A549 (cell line): ENCODE measurements at regions not wholly inside any gene's neighbourhood (a gene's known extent, or its start where the extent isn't known, plus 50 kb on each side); places are given as distances from the start of the nearest gene placed in this dataset.

Experiments
- CBX8 ChIP-seq: fragments of 200-600 bp; sonication (generic); IDR thresholded peaks from 2 replicates; pipeline ENCODE4 v1.6.1; 2016
- CEBPB ChIP-seq, 2 experiments: fragments of >200 bp in 1 of 2; sonication (Bioruptor Twin) in 1 of 2; formaldehyde crosslinking in 1 of 2; IDR thresholded peaks; 2 replicates each; pipeline ENCODE4 v1.6.1; 2012 to 2016
- EP300 ChIP-seq, 2 experiments: fragments of >200 bp; sonication (Bioruptor Twin); formaldehyde crosslinking; IDR thresholded peaks; 2 replicates in 1 of 2; 3 replicates in 1 of 2; pipeline ENCODE4 v1.6.1; 2016 to 2017
- HDAC2 ChIP-seq: fragments of 200-600 bp; sonication (generic); IDR thresholded peaks from 2 replicates; pipeline ENCODE4 v1.6.1; 2016
- JUN ChIP-seq, 2 experiments: fragments of >200 bp; sonication (Bioruptor Twin); formaldehyde crosslinking; IDR thresholded peaks; 2 replicates in 1 of 2; 3 replicates in 1 of 2; pipeline ENCODE4 v1.6.1; 2016 to 2017
- NR3C1 ChIP-seq: fragments of >200 bp; sonication (Bioruptor Twin); formaldehyde crosslinking; IDR thresholded peaks from 3 replicates; pipeline ENCODE4 v1.6.1; 2017
- POLR2AphosphoS2 ChIP-seq: conservative IDR thresholded peaks from 2 replicates; pipeline ENCODE4 v1.6.1; 2012; ENCODE audit warnings: low read length, improper control_type of control experiment, inconsistent platforms
- TP53 ChIP-seq: fragments of 250-450 bp; sonication (Bioruptor Pico); IDR thresholded peaks from 2 replicates; pipeline ENCODE4 v1.5.0; 2021; ENCODE audit warnings: mild to moderate bottlenecking, moderate library complexity
- TF ChIP-seq, protein P1 (sequence below): fragments of >200 bp; sonication (Bioruptor Twin); formaldehyde crosslinking; IDR thresholded peaks from 3 replicates; pipeline ENCODE4 v1.5.1; 2016
- TF ChIP-seq, protein P2 (sequence below): fragments of 200-600 bp; sonication (generic); IDR thresholded peaks from 2 replicates; pipeline ENCODE4 v1.6.1; 2016; ENCODE audit warnings: antibody characterized with exemption, mild to moderate bottlenecking, moderate library complexity

DNA sequence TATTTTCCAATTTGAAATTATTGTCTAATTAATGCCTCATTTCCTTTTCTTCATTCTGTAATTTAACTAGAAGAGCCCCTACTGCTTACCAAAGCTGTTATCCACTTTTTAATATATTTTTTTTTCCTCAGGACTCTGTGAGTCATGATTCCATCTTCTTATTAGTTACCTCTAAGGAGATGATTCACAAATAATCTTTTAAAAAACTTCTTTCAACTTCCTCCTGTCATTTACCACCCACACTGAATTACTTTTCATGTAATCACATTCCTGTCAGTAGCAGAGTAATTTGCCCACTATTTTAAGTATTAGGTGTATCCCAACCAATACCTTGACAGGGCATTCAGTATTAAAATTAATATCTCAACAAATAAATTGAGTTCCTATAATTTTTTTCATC, 470.9 kb upstream of the ADGRL3 start:
- TF ChIP-seq JUN (IDR thresholded peaks at IDR 0.05) (no peak), HDAC2 (no peak), CBX8 (no peak), EP300 (IDR thresholded peaks at IDR 0.05) (no peak), TP53 (CRISPR knock-in tag) (no peak), CEBPB (IDR thresholded peaks at IDR 0.05) (no peak), POLR2AphosphoS2 (no peak), NR3C1 (no peak)
- TF ChIP-seq, protein P1, sequence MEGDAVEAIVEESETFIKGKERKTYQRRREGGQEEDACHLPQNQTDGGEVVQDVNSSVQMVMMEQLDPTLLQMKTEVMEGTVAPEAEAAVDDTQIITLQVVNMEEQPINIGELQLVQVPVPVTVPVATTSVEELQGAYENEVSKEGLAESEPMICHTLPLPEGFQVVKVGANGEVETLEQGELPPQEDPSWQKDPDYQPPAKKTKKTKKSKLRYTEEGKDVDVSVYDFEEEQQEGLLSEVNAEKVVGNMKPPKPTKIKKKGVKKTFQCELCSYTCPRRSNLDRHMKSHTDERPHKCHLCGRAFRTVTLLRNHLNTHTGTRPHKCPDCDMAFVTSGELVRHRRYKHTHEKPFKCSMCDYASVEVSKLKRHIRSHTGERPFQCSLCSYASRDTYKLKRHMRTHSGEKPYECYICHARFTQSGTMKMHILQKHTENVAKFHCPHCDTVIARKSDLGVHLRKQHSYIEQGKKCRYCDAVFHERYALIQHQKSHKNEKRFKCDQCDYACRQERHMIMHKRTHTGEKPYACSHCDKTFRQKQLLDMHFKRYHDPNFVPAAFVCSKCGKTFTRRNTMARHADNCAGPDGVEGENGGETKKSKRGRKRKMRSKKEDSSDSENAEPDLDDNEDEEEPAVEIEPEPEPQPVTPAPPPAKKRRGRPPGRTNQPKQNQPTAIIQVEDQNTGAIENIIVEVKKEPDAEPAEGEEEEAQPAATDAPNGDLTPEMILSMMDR: no peak
- TF ChIP-seq, protein P2, sequence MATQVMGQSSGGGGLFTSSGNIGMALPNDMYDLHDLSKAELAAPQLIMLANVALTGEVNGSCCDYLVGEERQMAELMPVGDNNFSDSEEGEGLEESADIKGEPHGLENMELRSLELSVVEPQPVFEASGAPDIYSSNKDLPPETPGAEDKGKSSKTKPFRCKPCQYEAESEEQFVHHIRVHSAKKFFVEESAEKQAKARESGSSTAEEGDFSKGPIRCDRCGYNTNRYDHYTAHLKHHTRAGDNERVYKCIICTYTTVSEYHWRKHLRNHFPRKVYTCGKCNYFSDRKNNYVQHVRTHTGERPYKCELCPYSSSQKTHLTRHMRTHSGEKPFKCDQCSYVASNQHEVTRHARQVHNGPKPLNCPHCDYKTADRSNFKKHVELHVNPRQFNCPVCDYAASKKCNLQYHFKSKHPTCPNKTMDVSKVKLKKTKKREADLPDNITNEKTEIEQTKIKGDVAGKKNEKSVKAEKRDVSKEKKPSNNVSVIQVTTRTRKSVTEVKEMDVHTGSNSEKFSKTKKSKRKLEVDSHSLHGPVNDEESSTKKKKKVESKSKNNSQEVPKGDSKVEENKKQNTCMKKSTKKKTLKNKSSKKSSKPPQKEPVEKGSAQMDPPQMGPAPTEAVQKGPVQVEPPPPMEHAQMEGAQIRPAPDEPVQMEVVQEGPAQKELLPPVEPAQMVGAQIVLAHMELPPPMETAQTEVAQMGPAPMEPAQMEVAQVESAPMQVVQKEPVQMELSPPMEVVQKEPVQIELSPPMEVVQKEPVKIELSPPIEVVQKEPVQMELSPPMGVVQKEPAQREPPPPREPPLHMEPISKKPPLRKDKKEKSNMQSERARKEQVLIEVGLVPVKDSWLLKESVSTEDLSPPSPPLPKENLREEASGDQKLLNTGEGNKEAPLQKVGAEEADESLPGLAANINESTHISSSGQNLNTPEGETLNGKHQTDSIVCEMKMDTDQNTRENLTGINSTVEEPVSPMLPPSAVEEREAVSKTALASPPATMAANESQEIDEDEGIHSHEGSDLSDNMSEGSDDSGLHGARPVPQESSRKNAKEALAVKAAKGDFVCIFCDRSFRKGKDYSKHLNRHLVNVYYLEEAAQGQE: no peak
